HepG2 (cell line): ENCODE measurements at regions not wholly inside any gene's neighbourhood (a gene's known extent, or its start where the extent isn't known, plus 50 kb on each side); places are given as distances from the start of the nearest gene placed in this dataset.

Experiments used
- LCORL ChIP-seq, 2 experiments: fragments of 450-650 bp in 1 of 2; sonication (generic) in 1 of 2; formaldehyde crosslinking in 1 of 2; IDR thresholded peaks; 2 replicates each; pipeline versions ENCODE4 v1.5.0 to v1.6.1; 2017 to 2020; ENCODE audit warnings: antibody characterized with exemption in 1 of 2, missing genetic modification reagents in 1 of 2
- PRDM10 ChIP-seq: sonication (generic); formaldehyde crosslinking; IDR thresholded peaks from 2 replicates; pipeline ENCODE4 v1.4.0; 2020; ENCODE audit warnings: low read depth, missing genetic modification reagents
- SAFB2 ChIP-seq: sonication (generic); formaldehyde crosslinking; IDR thresholded peaks from 2 replicates; pipeline ENCODE4 v1.5.1; 2020; ENCODE audit warnings: missing genetic modification reagents, low read depth, mild to moderate bottlenecking, borderline replicate concordance
- ZNF318 ChIP-seq: sonication (generic); formaldehyde crosslinking; IDR thresholded peaks from 2 replicates; pipeline ENCODE4 v1.4.0; 2020; ENCODE audit warnings: mild to moderate bottlenecking, missing genetic modification reagents

- no peak for TF ChIP-seq PRDM10 (CRISPR knock-in tag)
- no peak for TF ChIP-seq SAFB2 (CRISPR knock-in tag)
- no peak for TF ChIP-seq LCORL (IDR thresholded peaks at IDR 0.05)
- TF ChIP-seq LCORL (CRISPR knock-in tag; IDR thresholded peaks at IDR 0.05), result no peak
- no peak for TF ChIP-seq ZNF318 (CRISPR knock-in tag)
Measured at GRCh38 chr12:41709463-41710285, 435.0 kb downstream of the GXYLT1 start (continued).
